Left cardiac atrium (tissue), 4 donors: ENCODE measurements at regions not wholly inside any gene's neighbourhood (a gene's known extent, or its start where the extent isn't known, plus 50 kb on each side); places are given as distances from the start of the nearest gene placed in this dataset.

Experiments
- ATAC-seq, 2 donors: fragments of 200-7000 bp; cut with Tn5 transposase; one replicate each; pipeline ENCODE4 v1.9.1; 2020; ENCODE audit warnings: mild to moderate bottlenecking in 2 of 2, moderate library complexity in 2 of 2
- DNase-seq: peaks from one replicate; pipeline ENCODE4 v3.0.0-alpha.2; 2020
- intact Hi-C, 2 donors: fragments of 100-400 bp; cut with DNase I; formaldehyde crosslinking; loops; one replicate each; pipeline versions ENCODE4 v1.14.1 to v1.15.1; 2022 to 2023
- donor health status: DM: no; HTN: yes; CAD: no.
- donor health status: DM: no; HTN: yes; CAD: no; lungs with severe emphysema.
- donor health status: DM: yes; HTN: yes; CAD: no.
- donor health status: Dilated cardiomyopathy.

- DNase-seq = no peak
- ATAC-seq = no peak
- intact Hi-C loops = no loop called here
Measured at GRCh38 chr3:103372031-103372430, 937.2 kb downstream of the ZPLD1 start.

- intact Hi-C loops = no loop called here
- DNase-seq = no peak
- no peak for ATAC-seq
Measured at GRCh38 chr3:103380391-103380790, 945.6 kb downstream of the ZPLD1 start.

GRCh38 chr3:103381296-103382079, 946.7 kb downstream of the ZPLD1 start:
- intact Hi-C loops = no loop called here
- no peak for DNase-seq
- ATAC-seq = no peak

GRCh38 chr3:103385961-103386656, 951.3 kb downstream of the ZPLD1 start:
- intact Hi-C loops = no loop called here
- DNase-seq = no peak
- no peak for ATAC-seq

GRCh38 chr3:103388214-103388613, 953.4 kb downstream of the ZPLD1 start:
- intact Hi-C loops = no loop called here
- no peak for DNase-seq
- ATAC-seq = no peak

- ATAC-seq (no peak), DNase-seq (no peak)
- intact Hi-C loops = no loop called here
Measured at GRCh38 chr3:103389356-103389755, 954.5 kb downstream of the ZPLD1 start.

- DNase-seq = no peak
- intact Hi-C loops = no loop called here
Measured at GRCh38 chr3:103393395-103394186, 958.8 kb downstream of the ZPLD1 start.

GRCh38 chr3:103403191-103403590, 968.4 kb downstream of the ZPLD1 start:
- ATAC-seq (no peak), DNase-seq (no peak)
- intact Hi-C loops = no loop called here

More at GRCh38 chr3:103393395-103394186, 958.8 kb downstream of the ZPLD1 start:
- ATAC-seq = no peak

GRCh38 chr3:103406320-103406850, 971.6 kb downstream of the ZPLD1 start:
- intact Hi-C loops = no loop called here
- ATAC-seq (no peak), DNase-seq (no peak)

GRCh38 chr3:103410231-103410630, 975.4 kb downstream of the ZPLD1 start:
- ATAC-seq = no peak
- DNase-seq = no peak
- intact Hi-C loops = no loop called here

GRCh38 chr3:103421460-103421859, 986.6 kb downstream of the ZPLD1 start:
- intact Hi-C loops = no loop called here
- DNase-seq (no peak), ATAC-seq (no peak)

GRCh38 chr3:103437883-103438282, 1003.1 kb downstream of the ZPLD1 start:
- ATAC-seq (no peak), DNase-seq (no peak)
- intact Hi-C loops = no loop called here

- DNase-seq (no peak), ATAC-seq (no peak)
- intact Hi-C loops = no loop called here
Measured at GRCh38 chr3:103440539-103441203, 1005.9 kb downstream of the ZPLD1 start.

GRCh38 chr3:103446953-103447629, 1012.3 kb downstream of the ZPLD1 start:
- DNase-seq (no peak), ATAC-seq (no peak)
- intact Hi-C loops = no loop called here

- no peak for ATAC-seq
- no peak for DNase-seq
- intact Hi-C loops = no loop called here
Measured at GRCh38 chr3:103453152-103453551, 1018.3 kb downstream of the ZPLD1 start.

- no peak for ATAC-seq
- intact Hi-C loops = no loop called here
- no peak for DNase-seq
Measured at GRCh38 chr3:103459815-103460214, 1025.0 kb downstream of the ZPLD1 start.

GRCh38 chr3:103470498-103470897, 1035.7 kb downstream of the ZPLD1 start:
- intact Hi-C loops = no loop called here
- no peak for ATAC-seq
- no peak for DNase-seq

GRCh38 chr3:103494011-103494410, 1059.2 kb downstream of the ZPLD1 start:
- intact Hi-C loops = no loop called here
- DNase-seq (no peak), ATAC-seq (no peak)

- intact Hi-C loops = no loop called here
- ATAC-seq = no peak
- DNase-seq = no peak
Measured at GRCh38 chr3:103494512-103494911, 1059.7 kb downstream of the ZPLD1 start.
